Mesothelial cell of epicardium (in vitro differentiated cells): ENCODE measurements at regions not wholly inside any gene's neighbourhood (a gene's known extent, or its start where the extent isn't known, plus 50 kb on each side); places are given as distances from the start of the nearest gene placed in this dataset.
"Not testable (repeated sequence)": the region's sequence is repeated elsewhere in the genome, so short reads cannot be mapped to it uniquely, and the experiment has no call there.

Experiments used
- DNase-seq, 2 experiments: peaks; one replicate each; pipeline ENCODE4 v3.0.0; 2021; ENCODE audit warnings: low spot score in 2 of 2; ENCODE audit not compliant: unreplicated experiment in 2 of 2
- H3K27ac Mint-ChIP-seq: 2 replicates; pipeline ENCODE4 v1.8.0; 2021; ENCODE audit warnings: mixed read lengths
- H3K27me3 Mint-ChIP-seq: 2 replicates; pipeline ENCODE4 v1.8.0; 2021; ENCODE audit warnings: low read depth, mixed read lengths
- H3K36me3 Mint-ChIP-seq: 2 replicates; pipeline ENCODE4 v1.8.0; 2021; ENCODE audit warnings: mixed read lengths
- H3K4me1 Mint-ChIP-seq: 2 replicates; pipeline ENCODE4 v1.8.0; 2021; ENCODE audit warnings: mixed read lengths
- H3K4me3 Mint-ChIP-seq: 2 replicates; pipeline ENCODE4 v1.8.0; 2021; ENCODE audit warnings: mild to moderate bottlenecking, moderate library complexity, mixed read lengths
- H3K9me3 Mint-ChIP-seq: 2 replicates; pipeline ENCODE4 v1.8.0; 2021; ENCODE audit warnings: mixed read lengths

DNA sequence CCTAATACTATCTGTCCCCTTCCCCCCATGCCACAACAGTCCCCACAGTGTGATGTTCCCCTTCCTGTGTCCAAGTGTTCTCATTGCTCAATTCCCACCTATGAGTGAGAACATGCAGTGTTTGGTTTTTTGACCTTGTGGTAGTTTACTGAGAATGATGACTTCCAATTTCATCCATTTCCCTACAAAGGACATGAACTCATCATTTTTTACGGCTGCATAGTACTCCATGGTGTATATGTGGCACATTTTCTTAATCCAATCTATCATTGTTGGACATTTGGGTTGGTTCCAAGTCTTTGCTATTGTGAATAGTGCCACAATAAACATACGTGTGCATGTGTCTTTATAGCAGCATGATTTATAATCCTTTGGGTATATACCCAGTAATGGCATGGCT is 56.9 kb upstream of the SPIN3 start:
- not testable (repeated sequence) for H3K27me3 Mint-ChIP-seq, DNase-seq, H3K27ac Mint-ChIP-seq, H3K4me3 Mint-ChIP-seq, H3K36me3 Mint-ChIP-seq, H3K4me1 Mint-ChIP-seq
- H3K9me3 Mint-ChIP-seq = peaks cover 61% of the 10 kb centered on the region
